ELR (cell line): ENCODE measurements at regions not wholly inside any gene's neighbourhood (a gene's known extent, or its start where the extent isn't known, plus 50 kb on each side); places are given as distances from the start of the nearest gene placed in this dataset.
"Not testable (repeated sequence)": the region's sequence is repeated elsewhere in the genome, so short reads cannot be mapped to it uniquely, and the experiment has no call there.

Experiments used
- DNase-seq: peaks from one replicate; pipeline ENCODE4 v3.0.0-alpha.2; 2015; ENCODE audit warnings: low read depth

DNA sequence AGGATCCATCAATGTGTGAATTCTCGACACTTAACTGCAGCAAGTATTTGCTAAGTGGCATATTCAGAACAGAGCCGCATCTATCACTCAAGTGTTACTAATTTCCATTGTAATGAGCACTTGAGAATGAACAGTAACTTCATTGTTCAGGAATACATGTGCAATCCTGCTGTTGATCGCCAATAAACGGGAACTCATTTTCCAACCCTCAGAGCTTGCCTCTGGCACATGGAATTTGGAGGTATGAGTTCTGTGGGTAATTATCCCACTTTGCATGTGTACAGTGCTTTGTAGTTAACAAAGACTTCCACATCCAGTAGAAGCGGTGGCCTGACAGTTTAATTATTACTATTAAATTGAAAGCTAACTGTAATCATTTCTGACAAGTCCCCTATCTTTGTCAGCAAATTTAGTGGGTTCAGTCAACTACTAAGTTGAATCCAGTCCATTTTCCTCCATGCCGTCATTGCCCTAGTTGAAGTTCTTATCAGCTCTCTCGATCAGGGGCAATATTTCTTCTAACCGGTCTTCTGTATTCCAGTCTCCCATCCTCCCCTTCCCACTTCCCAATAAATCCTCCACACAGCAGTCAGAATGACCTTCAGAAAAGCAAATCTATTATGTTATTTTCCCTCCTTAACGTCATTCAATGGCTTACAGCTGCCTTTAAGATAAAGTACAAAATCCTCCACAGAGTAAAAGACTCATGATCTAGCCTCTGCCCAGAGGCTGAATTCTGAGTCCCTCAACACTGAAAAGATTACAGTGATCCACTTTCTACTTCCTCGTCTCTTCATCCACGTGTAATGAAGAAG lies 62.4 kb upstream of the GBA3 start:
- not testable (repeated sequence) for DNase-seq

- DNase-seq = not testable (repeated sequence)
Observed at GRCh38 chr4:22631167-22631566, 61.6 kb upstream of the GBA3 start.

- no peak for DNase-seq
Observed at GRCh38 chr4:22634541-22635181, 58.1 kb upstream of the GBA3 start.

DNA sequence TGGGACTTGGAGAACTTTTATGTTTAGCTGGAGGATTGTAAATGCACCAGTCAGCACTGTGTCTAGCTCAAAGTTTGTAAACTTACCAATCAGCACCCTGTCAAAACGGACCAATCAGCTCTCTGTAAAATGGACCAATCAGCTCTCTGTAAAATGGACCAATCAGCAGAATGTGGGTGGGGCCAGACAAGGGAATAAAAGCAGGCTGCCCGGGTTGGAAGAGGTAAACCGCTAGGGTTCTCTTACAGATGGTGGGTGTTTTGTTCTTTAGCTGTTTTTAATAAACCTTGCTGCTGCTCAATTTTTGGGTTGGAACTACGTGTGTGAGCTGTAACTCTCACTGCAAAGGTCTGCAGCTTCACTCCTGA lies 57.6 kb upstream of the GBA3 start:
- not testable (repeated sequence) for DNase-seq

DNA sequence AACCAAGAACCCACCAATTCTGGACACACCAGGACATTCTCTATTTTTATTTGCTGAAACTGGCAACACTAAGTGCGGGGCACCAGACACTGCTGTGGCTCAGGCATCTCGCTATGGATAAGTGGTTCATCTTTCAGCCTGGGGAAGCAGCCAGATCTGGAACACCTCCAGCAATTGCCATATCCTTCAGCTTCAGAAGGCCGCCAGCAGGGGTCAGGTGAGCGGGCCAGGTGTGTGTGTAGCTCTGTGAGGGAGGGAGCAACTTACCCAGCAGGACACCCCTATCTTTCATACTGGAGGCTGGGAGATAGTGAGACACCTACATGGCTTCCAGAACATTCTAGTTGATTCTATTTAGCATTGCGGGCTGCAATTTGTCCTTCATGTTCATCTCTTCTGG lies 57.0 kb upstream of the GBA3 start:
- no peak for DNase-seq

GRCh38 chr4:22637306-22637705 lies 55.4 kb upstream of the GBA3 start:
- no peak for DNase-seq
